ENCODE measurements at regions not wholly inside any gene's neighbourhood (a gene's known extent, or its start where the extent isn't known, plus 50 kb on each side); places are given as distances from the start of the nearest gene placed in this dataset.

GRCh38 chr13:50334115-50334778 lies 319.0 kb downstream of the KCNRG start:
- peak overlapping the region; percentile 34 for H3K27ac ChIP-seq (ENCODE audit: low read depth, low read length, poor library complexity, severe bottlenecking)
- TF ChIP-seq CTCF (IDR thresholded peaks at IDR 0.05; ENCODE audit: low read length) (no peak), EZH2 (IDR thresholded peaks at IDR 0.05; ENCODE audit: borderline replicate concordance, low read length) (no peak)

GRCh38 chr13:50334944-50335343 lies 319.7 kb downstream of the KCNRG start:
- H3K27ac ChIP-seq (ENCODE audit: low read depth, low read length, poor library complexity, severe bottlenecking), result no peak overlapping the region
- TF ChIP-seq CTCF (IDR thresholded peaks at IDR 0.05; ENCODE audit: low read length) (no peak), EZH2 (IDR thresholded peaks at IDR 0.05; ENCODE audit: borderline replicate concordance, low read length) (no peak)

More at GRCh38 chr13:50334115-50334778, 319.0 kb downstream of the KCNRG start:
- no peaks in the 10 kb centered on the region for H3K27me3 ChIP-seq (ENCODE audit: insufficient read depth, low read length)
- no peaks in the 10 kb centered on the region for H3K9me2 ChIP-seq (ENCODE audit: low read depth, low read length)
- H2AFZ ChIP-seq (ENCODE audit: low read length), result peak overlapping the region; percentile 22; the same call in 1 of the 2 replicates
- no peaks in the 10 kb centered on the region for H4K20me1 ChIP-seq (ENCODE audit: insufficient read depth, low read length)
- no peaks in the 10 kb centered on the region for H3K36me3 ChIP-seq (ENCODE audit: insufficient read depth, low read length)
- H3K9me3 ChIP-seq (ENCODE audit: low read length), result peaks cover 5% of the 10 kb centered on the region; the same call in 1 of the 2 replicates
- H3K9ac ChIP-seq (ENCODE audit: low read length), result no peak overlapping the region
- no peak overlapping the region; the same call in 1 of the 2 replicates for H3K4me2 ChIP-seq (ENCODE audit: low read length)
- no peaks in the 10 kb centered on the region for H3K79me2 ChIP-seq (ENCODE audit: insufficient read depth, low read length)
- H3K4me1 ChIP-seq (ENCODE audit: insufficient read depth, low read length, severe bottlenecking), result peaks cover 15% of the 10 kb centered on the region
- no peaks in the 10 kb centered on the region for H3F3A ChIP-seq (ENCODE audit: insufficient read depth, low read length)
- H3K4me3 ChIP-seq (ENCODE audit: low read depth, low read length, poor library complexity, severe bottlenecking), result no peak overlapping the region

GRCh38 chr13:50339271-50339670 lies 324.0 kb downstream of the KCNRG start:
- Histone ChIP-seq H3K9me2 (ENCODE audit: low read depth, low read length) (no peaks in the 10 kb centered on the region), H3K27me3 (ENCODE audit: insufficient read depth, low read length) (no peaks in the 10 kb centered on the region), H3K36me3 (ENCODE audit: insufficient read depth, low read length) (no peaks in the 10 kb centered on the region), H2AFZ (ENCODE audit: low read length) (no peak overlapping the region), H3K79me2 (ENCODE audit: insufficient read depth, low read length) (no peaks in the 10 kb centered on the region), H4K20me1 (ENCODE audit: insufficient read depth, low read length) (no peaks in the 10 kb centered on the region), H3K4me3 (ENCODE audit: low read depth, low read length, poor library complexity, severe bottlenecking) (no peak overlapping the region), H3K4me1 (ENCODE audit: insufficient read depth, low read length, severe bottlenecking) (peaks cover 44% of the 10 kb centered on the region), H3K27ac (ENCODE audit: low read depth, low read length, poor library complexity, severe bottlenecking) (no peak overlapping the region), H3F3A (ENCODE audit: insufficient read depth, low read length) (no peaks in the 10 kb centered on the region), H3K9me3 (ENCODE audit: low read length) (no peaks in the 10 kb centered on the region), H3K4me2 (ENCODE audit: low read length) (no peak overlapping the region), H3K9ac (ENCODE audit: low read length) (no peak overlapping the region)
- TF ChIP-seq CTCF (IDR thresholded peaks at IDR 0.05; ENCODE audit: low read length) (no peak), EZH2 (IDR thresholded peaks at IDR 0.05; ENCODE audit: borderline replicate concordance, low read length) (no peak)

More at GRCh38 chr13:50334944-50335343, 319.7 kb downstream of the KCNRG start:
- H3K9me3 ChIP-seq (ENCODE audit: low read length), result peaks cover 5% of the 10 kb centered on the region; the same call in 1 of the 2 replicates
- H3K79me2 ChIP-seq (ENCODE audit: insufficient read depth, low read length), result no peaks in the 10 kb centered on the region
- H3K27me3 ChIP-seq (ENCODE audit: insufficient read depth, low read length), result no peaks in the 10 kb centered on the region
- no peak overlapping the region for H3K4me2 ChIP-seq (ENCODE audit: low read length)
- H3K9ac ChIP-seq (ENCODE audit: low read length), result no peak overlapping the region
- H3K36me3 ChIP-seq (ENCODE audit: insufficient read depth, low read length), result no peaks in the 10 kb centered on the region
- no peaks in the 10 kb centered on the region for H3K9me2 ChIP-seq (ENCODE audit: low read depth, low read length)
- no peak overlapping the region for H2AFZ ChIP-seq (ENCODE audit: low read length)
- no peaks in the 10 kb centered on the region for H3F3A ChIP-seq (ENCODE audit: insufficient read depth, low read length)
- no peak overlapping the region for H3K4me3 ChIP-seq (ENCODE audit: low read depth, low read length, poor library complexity, severe bottlenecking)
- H4K20me1 ChIP-seq (ENCODE audit: insufficient read depth, low read length), result no peaks in the 10 kb centered on the region
- H3K4me1 ChIP-seq (ENCODE audit: insufficient read depth, low read length, severe bottlenecking), result peaks cover 22% of the 10 kb centered on the region

All from OCI-LY1 (cell line).